ENCODE measurements at regions not wholly inside any gene's neighbourhood (a gene's known extent, or its start where the extent isn't known, plus 50 kb on each side); places are given as distances from the start of the nearest gene placed in this dataset.
A peak's percentile ranks its signal among the peaks of the same experiment; 100 is the strongest.

DNA sequence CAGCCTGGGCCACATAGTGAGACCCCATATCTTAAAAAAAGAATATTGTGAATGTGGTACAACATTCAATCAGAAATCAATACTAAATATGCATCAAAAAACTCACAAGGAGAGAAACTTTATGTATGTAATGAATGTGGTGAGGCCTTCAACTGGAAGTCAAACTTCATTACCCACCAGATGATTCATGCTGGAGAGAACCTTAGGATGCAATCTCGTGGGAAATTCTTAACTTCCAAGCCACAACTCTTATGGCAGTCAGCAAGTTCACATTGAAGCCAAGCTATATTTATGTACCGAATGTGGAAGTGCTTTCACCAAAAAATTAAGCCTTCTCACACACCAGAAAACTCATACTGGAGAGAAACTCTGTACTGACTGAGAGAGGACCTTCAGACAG is 84.5 kb upstream of the UXT start:
- H2AK5ac ChIP-seq (ENCODE audit: low read depth, low read length), result no peak overlapping the region
- no peaks in the 10 kb centered on the region for H3K79me1 ChIP-seq (ENCODE audit: low read depth in 1 of 2, low read length in 2 of 2)
- H3K36me3 ChIP-seq (ENCODE audit: control insufficient read depth, insufficient read depth, low read length), result no peaks in the 10 kb centered on the region
- H3K4me1 ChIP-seq (ENCODE audit: control insufficient read depth, insufficient read depth, low read length), result no peaks in the 10 kb centered on the region
- no peak overlapping the region for H2BK5ac ChIP-seq (ENCODE audit: low read depth, low read length, poor library complexity, severe bottlenecking)
- no TSS peak for BruUV-seq (replicated peaks)
- no peak overlapping the region for H3K56ac ChIP-seq (ENCODE audit: extremely low read depth, insufficient read depth, low read length)
- no peak overlapping the region for H2AK9ac ChIP-seq (replicated peaks; ENCODE audit: low read depth, low read length, poor library complexity)
- peak; percentile 21 for DNase-seq
- no peaks in the 10 kb centered on the region for H3K9me3 ChIP-seq (ENCODE audit: control insufficient read depth, insufficient read depth, low read length)
- WGBS, 2 experiments (ENCODE audit: extremely low coverage in 2 of 2, insufficient read length in 1 of 2), result no CpG with 5 or more reads among the region's 2 CpGs
- intact Hi-C loops (cut with micrococcal nuclease), result no loop called here
- in situ Hi-C loops (cut with MboI; ENCODE audit: low sequenced_read_pairs), result no loop called here
- H3K4me2 ChIP-seq (ENCODE audit: low read depth, low read length), result no peak overlapping the region
- TF ChIP-seq BHLHE40 (IDR thresholded peaks at IDR 0.05; ENCODE audit: low read depth, low read length) (no peak), CHD1 (IDR thresholded peaks at IDR 0.05; ENCODE audit: low read depth, low read length) (no peak), RCOR1 (IDR thresholded peaks at IDR 0.05; ENCODE audit: insufficient replicate concordance, low read length) (no peak), SMC3 (IDR thresholded peaks at IDR 0.05; ENCODE audit: low read depth, low read length) (no peak), RAD21 (IDR thresholded peaks at IDR 0.05; ENCODE audit: low read length) (no peak), CEBPB (IDR thresholded peaks at IDR 0.05; ENCODE audit: low read depth, low read length) (no peak), POLR2A (IDR thresholded peaks at IDR 0.05; ENCODE audit: low read depth, low read length) (no peak)
- TF ChIP-seq, protein P1, sequence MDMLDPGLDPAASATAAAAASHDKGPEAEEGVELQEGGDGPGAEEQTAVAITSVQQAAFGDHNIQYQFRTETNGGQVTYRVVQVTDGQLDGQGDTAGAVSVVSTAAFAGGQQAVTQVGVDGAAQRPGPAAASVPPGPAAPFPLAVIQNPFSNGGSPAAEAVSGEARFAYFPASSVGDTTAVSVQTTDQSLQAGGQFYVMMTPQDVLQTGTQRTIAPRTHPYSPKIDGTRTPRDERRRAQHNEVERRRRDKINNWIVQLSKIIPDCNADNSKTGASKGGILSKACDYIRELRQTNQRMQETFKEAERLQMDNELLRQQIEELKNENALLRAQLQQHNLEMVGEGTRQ (IDR thresholded peaks at IDR 0.05; ENCODE audit: low read depth, low read length), result no peak
- TF ChIP-seq, protein P2, sequence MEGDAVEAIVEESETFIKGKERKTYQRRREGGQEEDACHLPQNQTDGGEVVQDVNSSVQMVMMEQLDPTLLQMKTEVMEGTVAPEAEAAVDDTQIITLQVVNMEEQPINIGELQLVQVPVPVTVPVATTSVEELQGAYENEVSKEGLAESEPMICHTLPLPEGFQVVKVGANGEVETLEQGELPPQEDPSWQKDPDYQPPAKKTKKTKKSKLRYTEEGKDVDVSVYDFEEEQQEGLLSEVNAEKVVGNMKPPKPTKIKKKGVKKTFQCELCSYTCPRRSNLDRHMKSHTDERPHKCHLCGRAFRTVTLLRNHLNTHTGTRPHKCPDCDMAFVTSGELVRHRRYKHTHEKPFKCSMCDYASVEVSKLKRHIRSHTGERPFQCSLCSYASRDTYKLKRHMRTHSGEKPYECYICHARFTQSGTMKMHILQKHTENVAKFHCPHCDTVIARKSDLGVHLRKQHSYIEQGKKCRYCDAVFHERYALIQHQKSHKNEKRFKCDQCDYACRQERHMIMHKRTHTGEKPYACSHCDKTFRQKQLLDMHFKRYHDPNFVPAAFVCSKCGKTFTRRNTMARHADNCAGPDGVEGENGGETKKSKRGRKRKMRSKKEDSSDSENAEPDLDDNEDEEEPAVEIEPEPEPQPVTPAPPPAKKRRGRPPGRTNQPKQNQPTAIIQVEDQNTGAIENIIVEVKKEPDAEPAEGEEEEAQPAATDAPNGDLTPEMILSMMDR (conservative IDR thresholded peaks at IDR 0.05; ENCODE audit: low read depth, low read length), result no peak
- TF ChIP-seq, protein P3, sequence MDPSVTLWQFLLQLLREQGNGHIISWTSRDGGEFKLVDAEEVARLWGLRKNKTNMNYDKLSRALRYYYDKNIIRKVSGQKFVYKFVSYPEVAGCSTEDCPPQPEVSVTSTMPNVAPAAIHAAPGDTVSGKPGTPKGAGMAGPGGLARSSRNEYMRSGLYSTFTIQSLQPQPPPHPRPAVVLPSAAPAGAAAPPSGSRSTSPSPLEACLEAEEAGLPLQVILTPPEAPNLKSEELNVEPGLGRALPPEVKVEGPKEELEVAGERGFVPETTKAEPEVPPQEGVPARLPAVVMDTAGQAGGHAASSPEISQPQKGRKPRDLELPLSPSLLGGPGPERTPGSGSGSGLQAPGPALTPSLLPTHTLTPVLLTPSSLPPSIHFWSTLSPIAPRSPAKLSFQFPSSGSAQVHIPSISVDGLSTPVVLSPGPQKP (IDR thresholded peaks at IDR 0.05; ENCODE audit: borderline replicate concordance, low read depth, low read length), result no peak
- no peak overlapping the region for H2BK120ac ChIP-seq (ENCODE audit: low read depth, low read length)
- H3K4ac ChIP-seq (ENCODE audit: low read depth, low read length), result no peak overlapping the region
- no peak overlapping the region for H4K8ac ChIP-seq (ENCODE audit: low read depth in 2 of 2, low read length in 2 of 2)
- H3K4me3 ChIP-seq (ENCODE audit: insufficient read depth, low read depth, low read length), result no peak overlapping the region
- H3K18ac ChIP-seq (ENCODE audit: low read depth, low read length), result no peak overlapping the region
- H3K14ac ChIP-seq (replicated peaks; ENCODE audit: low read depth, low read length), result no peak overlapping the region
- H4K5ac ChIP-seq (ENCODE audit: low read depth, low read length), result no peak overlapping the region
- no peak overlapping the region for H3K27ac ChIP-seq (ENCODE audit: insufficient read depth, low read length)
- ATAC-seq (ENCODE audit: low read depth), result no peak
- dilution Hi-C loops (cut with HindIII; ENCODE audit: low sequenced_read_pairs, unreplicated experiment), result no loop called here
- no peaks in the 10 kb centered on the region for H4K20me1 ChIP-seq (ENCODE audit: insufficient read depth, low read length)
- H2AFZ ChIP-seq (replicated peaks; ENCODE audit: low read length, poor library complexity), result no peak overlapping the region
- no peak overlapping the region for H2BK15ac ChIP-seq (ENCODE audit: low read depth, low read length)
- peaks cover 9% of the 10 kb centered on the region for H3K27me3 ChIP-seq (ENCODE audit: control insufficient read depth, insufficient read depth, low read length)
- H3K9me1 ChIP-seq (ENCODE audit: insufficient read depth, low read length), result no peaks in the 10 kb centered on the region
- no peak overlapping the region for H4K91ac ChIP-seq (ENCODE audit: insufficient read depth, low read depth, low read length)
- no peak overlapping the region for H3K9ac ChIP-seq (ENCODE audit: low read depth, low read length)
- ChIA-PET CTCF (no interaction called here), POLR2A (ENCODE audit: unreplicated experiment) (no interaction called here)
- no peak overlapping the region for H3K23ac ChIP-seq (ENCODE audit: low read depth, low read length)
- no peak overlapping the region for H2BK20ac ChIP-seq (ENCODE audit: low read depth, low read length)
